ENCODE measurements at regions not wholly inside any gene's neighbourhood (a gene's known extent, or its start where the extent isn't known, plus 50 kb on each side); places are given as distances from the start of the nearest gene placed in this dataset.

DNA sequence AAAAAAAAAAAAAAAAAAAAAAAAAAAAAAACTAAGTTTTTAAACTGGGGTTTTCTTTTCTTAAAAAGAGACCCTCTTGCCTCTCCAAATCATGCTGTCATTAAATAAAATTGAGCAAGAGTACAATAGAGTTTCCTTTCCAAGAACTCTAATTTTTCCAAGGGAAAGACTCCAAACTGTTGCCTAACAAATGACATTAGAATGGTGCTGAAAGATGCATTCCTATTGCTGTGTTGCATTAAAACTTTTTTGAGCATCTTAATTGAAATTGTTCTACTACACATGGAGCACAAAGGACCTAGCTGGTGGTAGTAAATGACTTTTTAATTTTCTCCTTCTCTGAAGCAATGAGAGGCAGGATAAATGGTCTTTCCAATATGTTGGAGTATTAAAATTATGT lies 469.1 kb upstream of the ARHGEF26 start:
- TF ChIP-seq, protein P1, sequence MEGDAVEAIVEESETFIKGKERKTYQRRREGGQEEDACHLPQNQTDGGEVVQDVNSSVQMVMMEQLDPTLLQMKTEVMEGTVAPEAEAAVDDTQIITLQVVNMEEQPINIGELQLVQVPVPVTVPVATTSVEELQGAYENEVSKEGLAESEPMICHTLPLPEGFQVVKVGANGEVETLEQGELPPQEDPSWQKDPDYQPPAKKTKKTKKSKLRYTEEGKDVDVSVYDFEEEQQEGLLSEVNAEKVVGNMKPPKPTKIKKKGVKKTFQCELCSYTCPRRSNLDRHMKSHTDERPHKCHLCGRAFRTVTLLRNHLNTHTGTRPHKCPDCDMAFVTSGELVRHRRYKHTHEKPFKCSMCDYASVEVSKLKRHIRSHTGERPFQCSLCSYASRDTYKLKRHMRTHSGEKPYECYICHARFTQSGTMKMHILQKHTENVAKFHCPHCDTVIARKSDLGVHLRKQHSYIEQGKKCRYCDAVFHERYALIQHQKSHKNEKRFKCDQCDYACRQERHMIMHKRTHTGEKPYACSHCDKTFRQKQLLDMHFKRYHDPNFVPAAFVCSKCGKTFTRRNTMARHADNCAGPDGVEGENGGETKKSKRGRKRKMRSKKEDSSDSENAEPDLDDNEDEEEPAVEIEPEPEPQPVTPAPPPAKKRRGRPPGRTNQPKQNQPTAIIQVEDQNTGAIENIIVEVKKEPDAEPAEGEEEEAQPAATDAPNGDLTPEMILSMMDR (IDR thresholded peaks at IDR 0.05), result no peak
- DNase-seq (no peak), ATAC-seq (peak in 1 of 8 donors; percentile 55)
- Histone ChIP-seq H3K27ac (no peak overlapping the region), H3K9me3 (peaks cover 0 to 6% (median 0%) of the 10 kb centered on the region in 11 donors), H3K4me3 (no peak overlapping the region), H3K36me3 (no peaks in the 10 kb centered on the region), H3K4me1 (no peaks in the 10 kb centered on the region), H3K27me3 (no peaks in the 10 kb centered on the region)
- intact Hi-C loops (cut with DNase I), result no loop called here

DNA sequence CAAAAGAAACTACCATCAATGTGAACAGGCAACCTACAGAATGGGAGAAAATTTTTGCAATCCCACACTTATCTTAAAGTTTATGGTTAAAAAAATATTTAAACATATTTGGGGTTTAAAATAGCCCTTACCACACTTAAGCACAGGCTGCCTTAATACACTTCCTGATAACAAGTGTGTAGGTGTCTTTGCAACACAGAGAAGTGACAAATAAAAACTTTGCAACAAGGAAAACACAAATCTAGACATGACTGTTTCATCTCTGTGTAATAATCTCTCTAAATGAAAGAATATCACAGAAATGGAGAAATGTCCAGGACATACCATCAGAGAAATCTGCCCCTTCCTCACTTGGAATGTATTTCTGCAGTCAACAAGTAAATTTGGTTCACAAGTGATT lies 464.1 kb upstream of the ARHGEF26 start:
- Histone ChIP-seq H3K9me3 (peaks cover 0 to 24% (median 0%) of the 10 kb centered on the region in 11 donors), H3K27ac (no peak overlapping the region), H3K36me3 (no peaks in the 10 kb centered on the region), H3K4me1 (no peaks in the 10 kb centered on the region), H3K27me3 (no peaks in the 10 kb centered on the region), H3K4me3 (no peak overlapping the region)
- TF ChIP-seq, protein P1 (IDR thresholded peaks at IDR 0.05), result no peak
- intact Hi-C loops (cut with DNase I), result no loop called here
- DNase-seq (no peak), ATAC-seq (no peak)

DNA sequence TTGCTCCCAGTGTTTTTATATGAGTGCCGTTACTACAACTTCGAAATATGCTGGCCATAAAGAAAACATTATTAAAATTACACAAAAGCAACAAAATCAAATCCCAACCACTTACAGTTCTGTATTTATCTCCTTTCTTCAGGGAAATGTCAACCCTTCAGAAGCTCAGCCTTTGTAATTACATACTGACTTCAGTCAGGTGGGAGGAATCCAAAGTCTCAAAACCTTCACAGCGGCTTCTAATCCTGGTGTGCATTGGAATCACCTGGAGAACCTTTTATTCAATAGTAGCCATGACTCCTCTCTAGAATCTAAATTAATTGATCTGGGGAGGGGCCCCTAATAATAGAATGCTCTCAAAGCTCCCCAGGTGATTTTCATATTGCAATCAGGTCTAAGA lies 463.7 kb upstream of the ARHGEF26 start:
- intact Hi-C loops (cut with DNase I), result no loop called here

DNA sequence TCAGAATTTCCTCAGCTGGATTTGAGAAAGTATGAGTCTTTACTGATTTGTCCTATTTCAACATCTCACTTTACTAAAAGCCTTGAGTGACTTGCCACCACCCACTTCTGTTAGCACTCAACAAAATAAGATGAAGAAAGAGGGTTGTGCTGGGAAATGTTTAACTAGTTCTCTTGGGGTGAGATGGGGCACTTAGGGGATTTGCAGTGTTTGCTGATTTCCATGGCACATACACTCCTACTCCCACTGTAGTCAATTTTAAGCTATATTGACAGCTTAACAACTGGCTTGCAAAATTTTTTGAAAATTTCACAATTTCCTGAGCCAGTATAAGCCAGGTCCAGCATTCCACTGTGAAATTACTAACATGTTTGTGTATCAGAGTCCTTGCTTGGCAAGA lies 463.1 kb upstream of the ARHGEF26 start:
- H3K4me1 ChIP-seq, result no peaks in the 10 kb centered on the region
- H3K36me3 ChIP-seq, result no peaks in the 10 kb centered on the region
- TF ChIP-seq, protein P1 (IDR thresholded peaks at IDR 0.05), result no peak
- intact Hi-C loops (cut with DNase I), result no loop called here
- no peaks in the 10 kb centered on the region for H3K27me3 ChIP-seq
- peaks cover 0 to 25% (median 0%) of the 10 kb centered on the region in 11 donors for H3K9me3 ChIP-seq
- ATAC-seq (peak in 1 of 8 donors; percentile 77), DNase-seq (no peak)
- no peak overlapping the region for H3K27ac ChIP-seq
- H3K4me3 ChIP-seq, result no peak overlapping the region

More for the DNA sequence above, 463.7 kb upstream of the ARHGEF26 start:
- Histone ChIP-seq H3K27me3 (no peaks in the 10 kb centered on the region), H3K9me3 (peaks cover 0 to 25% (median 0%) of the 10 kb centered on the region in 11 donors), H3K27ac (no peak overlapping the region), H3K4me1 (no peaks in the 10 kb centered on the region), H3K4me3 (no peak overlapping the region), H3K36me3 (no peaks in the 10 kb centered on the region)
- ATAC-seq (no peak), DNase-seq (no peak)
- WGBS, 2 donors, result 93 to 95% methylated on average over 3 of the region's 3 CpGs
- TF ChIP-seq, protein P1 (IDR thresholded peaks at IDR 0.05), result no peak
